ENCODE measurements at regions not wholly inside any gene's neighbourhood (a gene's known extent, or its start where the extent isn't known, plus 50 kb on each side); places are given as distances from the start of the nearest gene placed in this dataset.
"Not testable (repeated sequence)": the region's sequence is repeated elsewhere in the genome, so short reads cannot be mapped to it uniquely, and the experiment has no call there.

GRCh38 chr14:21912367-21912766 is 238.7 kb upstream of the OR4E1 start:
- H3K9me3 ChIP-seq (replicated peaks in 1 of 3), result no peaks in the 10 kb centered on the region
- 58 to 68% (median 66%) methylated on average over 3 of the region's 3 CpGs for WGBS, 4 donors
- intact Hi-C loops (cut with DNase I), result no loop called here
- H3K4me1 ChIP-seq (replicated peaks in 1 of 2), result no peaks in the 10 kb centered on the region
- H3K27me3 ChIP-seq, result peaks cover 3% of the 10 kb centered on the region
- no peaks in the 10 kb centered on the region for H3K36me3 ChIP-seq (replicated peaks in 1 of 2)
- no peak overlapping the region for H3K27ac ChIP-seq
- H3K4me3 ChIP-seq, result no peak overlapping the region
- TF ChIP-seq CTCF (IDR thresholded peaks at IDR 0.05) (no peak), POLR2A (IDR thresholded peaks at IDR 0.05) (no peak)
- no peak for DNase-seq

GRCh38 chr14:21911877-21912276 is 238.3 kb upstream of the OR4E1 start:
- Histone ChIP-seq H3K27me3 (peaks cover 3% of the 10 kb centered on the region), H3K4me3 (no peak overlapping the region), H3K27ac (no peak overlapping the region), H3K9me3 (replicated peaks in 1 of 3) (no peaks in the 10 kb centered on the region), H3K36me3 (replicated peaks in 1 of 2) (no peaks in the 10 kb centered on the region), H3K4me1 (replicated peaks in 1 of 2) (no peaks in the 10 kb centered on the region)
- no peak for TF ChIP-seq CTCF (IDR thresholded peaks at IDR 0.05)
- TF ChIP-seq POLR2A (IDR thresholded peaks at IDR 0.05), result no peak
- intact Hi-C loops (cut with DNase I), result no loop called here
- WGBS, 4 donors, result 35 to 56% (median 47%) methylated on average over 1 of the region's 1 CpG
- no peak for DNase-seq

- H3K27me3 ChIP-seq, result peaks cover 3% of the 10 kb centered on the region
- intact Hi-C loops (cut with DNase I), result no loop called here
Observed at GRCh38 chr14:21910260-21910659, 236.6 kb upstream of the OR4E1 start.

GRCh38 chr14:21902561-21903181 is 229.1 kb upstream of the OR4E1 start:
- DNase-seq, result no peak
- no peaks in the 10 kb centered on the region for H3K9me3 ChIP-seq (replicated peaks in 1 of 3)
- intact Hi-C loops (cut with DNase I), result no loop called here
- no peak overlapping the region for H3K27ac ChIP-seq
- TF ChIP-seq CTCF (IDR thresholded peaks at IDR 0.05) (no peak), POLR2A (IDR thresholded peaks at IDR 0.05) (no peak)
- 53 to 62% (median 55%) methylated on average over 4 of the region's 4 CpGs for WGBS, 4 donors
- no peaks in the 10 kb centered on the region for H3K4me1 ChIP-seq (replicated peaks in 1 of 2)
- no peaks in the 10 kb centered on the region for H3K27me3 ChIP-seq
- H3K4me3 ChIP-seq, result no peak overlapping the region
- H3K36me3 ChIP-seq (replicated peaks in 1 of 2), result no peaks in the 10 kb centered on the region

More at GRCh38 chr14:21910260-21910659, 236.6 kb upstream of the OR4E1 start:
- TF ChIP-seq POLR2A (IDR thresholded peaks at IDR 0.05), result no peak
- no peak for TF ChIP-seq CTCF (IDR thresholded peaks at IDR 0.05)
- Histone ChIP-seq H3K36me3 (replicated peaks in 1 of 2) (no peaks in the 10 kb centered on the region), H3K4me1 (replicated peaks in 1 of 2) (no peaks in the 10 kb centered on the region), H3K27ac (no peak overlapping the region), H3K4me3 (no peak overlapping the region), H3K9me3 (replicated peaks in 1 of 3) (no peaks in the 10 kb centered on the region)
- no peak for DNase-seq
- WGBS, 4 donors, result 32 to 54% (median 43%) methylated on average over 4 of the region's 4 CpGs

- H3K4me3 ChIP-seq; DNase-seq; H3K27ac ChIP-seq; H3K27me3 ChIP-seq; intact Hi-C loops (cut with DNase I); H3K9me3 ChIP-seq (replicated peaks in 1 of 3); H3K36me3 ChIP-seq (replicated peaks in 1 of 2); H3K4me1 ChIP-seq (replicated peaks in 1 of 2): not testable (repeated sequence)
- WGBS, 4 donors, result 70 to 79% (median 76%) methylated on average over 6 of the region's 6 CpGs
Observed at GRCh38 chr14:21894898-21895194, 221.2 kb upstream of the OR4E1 start.

All from adrenal gland (tissue), 9 donors.